SK-N-SH (cell line): ENCODE measurements at regions not wholly inside any gene's neighbourhood (a gene's known extent, or its start where the extent isn't known, plus 50 kb on each side); places are given as distances from the start of the nearest gene placed in this dataset.

Experiments
- ELF1 ChIP-seq: IDR thresholded peaks from 2 replicates; pipeline ENCODE4 v1.4.0; 2012
- FOSL2 ChIP-seq: IDR thresholded peaks from 2 replicates; pipeline ENCODE4 v1.4.0; 2012; ENCODE audit warnings: low read depth, mild to moderate bottlenecking, moderate library complexity, borderline replicate concordance
- RCOR1 ChIP-seq: fragments of 150-350 bp; IDR thresholded peaks from 2 replicates; pipeline ENCODE4 v1.6.1; 2017; ENCODE audit warnings: antibody characterized with exemption, low read length
- SIN3A ChIP-seq: IDR thresholded peaks from 2 replicates; pipeline ENCODE4 v1.6.1; 2012; ENCODE audit warnings: low read depth, mild to moderate bottlenecking, low read length, moderate library complexity, borderline replicate concordance
- TAF1 ChIP-seq: IDR thresholded peaks from 2 replicates; pipeline ENCODE4 v1.6.1; 2012; ENCODE audit warnings: low read depth, mild to moderate bottlenecking, low read length, moderate library complexity, borderline replicate concordance
- TF ChIP-seq, protein P1 (sequence below): IDR thresholded peaks from 2 replicates; pipeline ENCODE4 v1.4.0; 2012; ENCODE audit warnings: low read depth
- TF ChIP-seq, protein P2 (sequence below): fragments of 200-600 bp; sonication (generic); IDR thresholded peaks from 2 replicates; pipeline ENCODE4 v1.6.1; 2017; ENCODE audit warnings: antibody characterized with exemption, mild to moderate bottlenecking, moderate library complexity
- TF ChIP-seq, protein P3 (sequence below): fragments of 150-350 bp; IDR thresholded peaks from 2 replicates; pipeline ENCODE4 v1.6.1; 2017; ENCODE audit warnings: antibody characterized with exemption, low read length, low read depth, borderline replicate concordance

DNA sequence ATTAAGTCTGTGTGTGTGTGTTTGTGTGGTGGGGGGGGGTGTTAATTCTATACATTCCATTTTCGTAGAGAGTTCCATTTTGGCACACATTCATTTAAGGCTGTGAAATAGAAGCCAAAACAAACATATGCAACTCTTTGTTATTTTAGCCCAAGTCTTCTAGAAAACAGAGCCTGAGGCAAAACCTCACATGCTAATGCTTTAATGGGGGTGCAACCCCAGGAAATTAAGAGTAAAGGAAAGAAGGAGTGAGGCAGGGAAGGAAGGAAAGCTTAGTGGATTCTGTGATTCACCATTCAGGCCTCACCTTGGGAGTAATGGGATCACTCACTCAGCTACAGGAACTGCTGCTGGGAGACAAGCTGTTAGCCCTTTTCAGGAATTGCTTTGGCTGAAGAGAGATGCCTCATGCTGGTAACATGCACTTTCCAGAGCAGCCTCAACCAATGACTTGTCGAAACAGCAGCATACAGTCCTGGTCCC, 73.0 kb upstream of the CTTNBP2 start:
- TF ChIP-seq, protein P1, sequence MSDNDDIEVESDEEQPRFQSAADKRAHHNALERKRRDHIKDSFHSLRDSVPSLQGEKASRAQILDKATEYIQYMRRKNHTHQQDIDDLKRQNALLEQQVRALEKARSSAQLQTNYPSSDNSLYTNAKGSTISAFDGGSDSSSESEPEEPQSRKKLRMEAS: no peak
- TF ChIP-seq RCOR1 (no peak), FOSL2 (no peak), TAF1 (no peak), SIN3A (no peak), ELF1 (no peak)
- TF ChIP-seq, protein P2, sequence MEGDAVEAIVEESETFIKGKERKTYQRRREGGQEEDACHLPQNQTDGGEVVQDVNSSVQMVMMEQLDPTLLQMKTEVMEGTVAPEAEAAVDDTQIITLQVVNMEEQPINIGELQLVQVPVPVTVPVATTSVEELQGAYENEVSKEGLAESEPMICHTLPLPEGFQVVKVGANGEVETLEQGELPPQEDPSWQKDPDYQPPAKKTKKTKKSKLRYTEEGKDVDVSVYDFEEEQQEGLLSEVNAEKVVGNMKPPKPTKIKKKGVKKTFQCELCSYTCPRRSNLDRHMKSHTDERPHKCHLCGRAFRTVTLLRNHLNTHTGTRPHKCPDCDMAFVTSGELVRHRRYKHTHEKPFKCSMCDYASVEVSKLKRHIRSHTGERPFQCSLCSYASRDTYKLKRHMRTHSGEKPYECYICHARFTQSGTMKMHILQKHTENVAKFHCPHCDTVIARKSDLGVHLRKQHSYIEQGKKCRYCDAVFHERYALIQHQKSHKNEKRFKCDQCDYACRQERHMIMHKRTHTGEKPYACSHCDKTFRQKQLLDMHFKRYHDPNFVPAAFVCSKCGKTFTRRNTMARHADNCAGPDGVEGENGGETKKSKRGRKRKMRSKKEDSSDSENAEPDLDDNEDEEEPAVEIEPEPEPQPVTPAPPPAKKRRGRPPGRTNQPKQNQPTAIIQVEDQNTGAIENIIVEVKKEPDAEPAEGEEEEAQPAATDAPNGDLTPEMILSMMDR: no peak
- TF ChIP-seq, protein P3, sequence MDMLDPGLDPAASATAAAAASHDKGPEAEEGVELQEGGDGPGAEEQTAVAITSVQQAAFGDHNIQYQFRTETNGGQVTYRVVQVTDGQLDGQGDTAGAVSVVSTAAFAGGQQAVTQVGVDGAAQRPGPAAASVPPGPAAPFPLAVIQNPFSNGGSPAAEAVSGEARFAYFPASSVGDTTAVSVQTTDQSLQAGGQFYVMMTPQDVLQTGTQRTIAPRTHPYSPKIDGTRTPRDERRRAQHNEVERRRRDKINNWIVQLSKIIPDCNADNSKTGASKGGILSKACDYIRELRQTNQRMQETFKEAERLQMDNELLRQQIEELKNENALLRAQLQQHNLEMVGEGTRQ: no peak
